Astrocyte (in vitro differentiated cells and primary cell): ENCODE measurements at regions not wholly inside any gene's neighbourhood (a gene's known extent, or its start where the extent isn't known, plus 50 kb on each side); places are given as distances from the start of the nearest gene placed in this dataset.
"Not testable (repeated sequence)": the region's sequence is repeated elsewhere in the genome, so short reads cannot be mapped to it uniquely, and the experiment has no call there.

Source experiments
- EZH2 ChIP-seq: IDR thresholded peaks from 2 replicates; pipeline ENCODE4 v1.6.1; 2012; ENCODE audit warnings: mild to moderate bottlenecking, low read length, inconsistent platforms; ENCODE audit not compliant: insufficient read depth
- TF ChIP-seq, protein P1 (sequence below): IDR thresholded peaks from 2 replicates; pipeline ENCODE4 v1.5.1; 2011; ENCODE audit warnings: low read depth, mild to moderate bottlenecking, inconsistent platforms, low read length, moderate library complexity; ENCODE audit not compliant: insufficient read depth

DNA sequence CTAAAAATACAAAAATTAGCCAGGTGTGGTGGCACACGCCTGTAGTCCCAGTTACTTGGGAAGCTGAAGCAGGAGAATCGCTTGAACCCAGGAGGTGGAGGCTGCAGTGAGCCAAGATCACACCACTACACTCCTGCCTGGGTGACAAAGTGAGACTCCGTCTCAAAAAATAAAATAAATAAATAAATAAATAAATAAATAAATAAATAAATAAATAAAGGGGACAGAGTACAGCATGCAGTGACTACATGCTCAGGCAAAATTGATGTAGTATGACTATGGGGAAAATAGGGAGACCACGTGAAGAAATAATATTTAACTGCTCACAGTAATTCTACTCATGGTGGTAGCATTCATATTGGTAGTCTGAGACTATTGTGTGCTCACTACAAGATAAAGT lies 117.7 kb upstream of the RREB1 start:
- TF ChIP-seq, protein P1, sequence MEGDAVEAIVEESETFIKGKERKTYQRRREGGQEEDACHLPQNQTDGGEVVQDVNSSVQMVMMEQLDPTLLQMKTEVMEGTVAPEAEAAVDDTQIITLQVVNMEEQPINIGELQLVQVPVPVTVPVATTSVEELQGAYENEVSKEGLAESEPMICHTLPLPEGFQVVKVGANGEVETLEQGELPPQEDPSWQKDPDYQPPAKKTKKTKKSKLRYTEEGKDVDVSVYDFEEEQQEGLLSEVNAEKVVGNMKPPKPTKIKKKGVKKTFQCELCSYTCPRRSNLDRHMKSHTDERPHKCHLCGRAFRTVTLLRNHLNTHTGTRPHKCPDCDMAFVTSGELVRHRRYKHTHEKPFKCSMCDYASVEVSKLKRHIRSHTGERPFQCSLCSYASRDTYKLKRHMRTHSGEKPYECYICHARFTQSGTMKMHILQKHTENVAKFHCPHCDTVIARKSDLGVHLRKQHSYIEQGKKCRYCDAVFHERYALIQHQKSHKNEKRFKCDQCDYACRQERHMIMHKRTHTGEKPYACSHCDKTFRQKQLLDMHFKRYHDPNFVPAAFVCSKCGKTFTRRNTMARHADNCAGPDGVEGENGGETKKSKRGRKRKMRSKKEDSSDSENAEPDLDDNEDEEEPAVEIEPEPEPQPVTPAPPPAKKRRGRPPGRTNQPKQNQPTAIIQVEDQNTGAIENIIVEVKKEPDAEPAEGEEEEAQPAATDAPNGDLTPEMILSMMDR = not testable (repeated sequence)
- not testable (repeated sequence) for TF ChIP-seq EZH2
